Ovary (tissue), 3 donors: ENCODE measurements at regions not wholly inside any gene's neighbourhood (a gene's known extent, or its start where the extent isn't known, plus 50 kb on each side); places are given as distances from the start of the nearest gene placed in this dataset.

ENCODE experiments used
- CTCF ChIP-seq, 3 donors: fragments of 450-650 bp in 2 of 3; fragments of 200-600 bp in 1 of 3; IDR thresholded peaks; one replicate each; pipeline versions ENCODE4 v1.5.1 to v1.8.0; 2016 to 2022; ENCODE audit warnings: antibody characterized with exemption in 3 of 3, mild to moderate bottlenecking in 1 of 3
- EP300 ChIP-seq: sonication (generic); formaldehyde crosslinking; IDR thresholded peaks from one replicate; pipeline ENCODE4 v1.6.1; 2017; ENCODE audit warnings: antibody characterized with exemption
- donor health status: DM: no; HTN: no; CAD: no.

- TF ChIP-seq CTCF (IDR thresholded peaks at IDR 0.05) (no peak), EP300 (no peak)
These were observed 741.1 kb upstream of the LUZP2 start for GRCh38 chr11:23755769-23756168.
